ENCODE measurements at regions not wholly inside any gene's neighbourhood (a gene's known extent, or its start where the extent isn't known, plus 50 kb on each side); places are given as distances from the start of the nearest gene placed in this dataset.

GRCh38 chr1:95503278-95504030 lies 269.4 kb downstream of the RWDD3 start:
- Histone ChIP-seq H3K36me3 (ENCODE audit: control insufficient read depth, low read depth, low read length) (no peaks in the 10 kb centered on the region), H3K9me3 (ENCODE audit: control insufficient read depth, low read depth, low read length) (no peaks in the 10 kb centered on the region), H3K27me3 (ENCODE audit: control insufficient read depth, insufficient read depth, low read length) (no peaks in the 10 kb centered on the region), H3K9ac (ENCODE audit: low read length) (no peak overlapping the region), H3K4me3 (ENCODE audit: low read length) (no peak overlapping the region), H3K27ac (ENCODE audit: low read length) (no peak overlapping the region), H3K4me1 (ENCODE audit: control insufficient read depth, low read depth, low read length) (peaks cover 11% of the 10 kb centered on the region)

- H3K9ac ChIP-seq (ENCODE audit: low read length) = no peak overlapping the region
- no peaks in the 10 kb centered on the region for H3K27me3 ChIP-seq (ENCODE audit: control insufficient read depth, insufficient read depth, low read length)
- H3K4me1 ChIP-seq (ENCODE audit: control insufficient read depth, low read depth, low read length) = peaks cover 11% of the 10 kb centered on the region
- no peak overlapping the region for H3K4me3 ChIP-seq (ENCODE audit: low read length)
- H3K27ac ChIP-seq (ENCODE audit: low read length) = no peak overlapping the region
- no peaks in the 10 kb centered on the region for H3K9me3 ChIP-seq (ENCODE audit: control insufficient read depth, low read depth, low read length)
- no peaks in the 10 kb centered on the region for H3K36me3 ChIP-seq (ENCODE audit: control insufficient read depth, low read depth, low read length)
Observed at GRCh38 chr1:95504321-95504720, 270.3 kb downstream of the RWDD3 start.

- Histone ChIP-seq H3K27me3 (ENCODE audit: control insufficient read depth, insufficient read depth, low read length) (no peaks in the 10 kb centered on the region), H3K36me3 (ENCODE audit: control insufficient read depth, low read depth, low read length) (no peaks in the 10 kb centered on the region), H3K4me3 (ENCODE audit: low read length) (no peak overlapping the region), H3K27ac (ENCODE audit: low read length) (no peak overlapping the region), H3K4me1 (ENCODE audit: control insufficient read depth, low read depth, low read length) (peaks cover 31% of the 10 kb centered on the region), H3K9ac (ENCODE audit: low read length) (no peak overlapping the region), H3K9me3 (ENCODE audit: control insufficient read depth, low read depth, low read length) (no peaks in the 10 kb centered on the region)
Observed at GRCh38 chr1:95506736-95507414, 272.9 kb downstream of the RWDD3 start.

- Histone ChIP-seq H3K9me3 (ENCODE audit: control insufficient read depth, low read depth, low read length) (no peaks in the 10 kb centered on the region), H3K27ac (ENCODE audit: low read length) (no peak overlapping the region), H3K9ac (ENCODE audit: low read length) (no peak overlapping the region), H3K4me3 (ENCODE audit: low read length) (no peak overlapping the region), H3K36me3 (ENCODE audit: control insufficient read depth, low read depth, low read length) (no peaks in the 10 kb centered on the region), H3K27me3 (ENCODE audit: control insufficient read depth, insufficient read depth, low read length) (no peaks in the 10 kb centered on the region), H3K4me1 (ENCODE audit: control insufficient read depth, low read depth, low read length) (peaks cover 29% of the 10 kb centered on the region)
Observed at GRCh38 chr1:95509989-95510388, 276.0 kb downstream of the RWDD3 start.

GRCh38 chr1:95512925-95513324 lies 278.9 kb downstream of the RWDD3 start:
- Histone ChIP-seq H3K36me3 (ENCODE audit: control insufficient read depth, low read depth, low read length) (no peaks in the 10 kb centered on the region), H3K4me1 (ENCODE audit: control insufficient read depth, low read depth, low read length) (peaks cover 35% of the 10 kb centered on the region), H3K9ac (ENCODE audit: low read length) (no peak overlapping the region), H3K27ac (ENCODE audit: low read length) (no peak overlapping the region), H3K9me3 (ENCODE audit: control insufficient read depth, low read depth, low read length) (no peaks in the 10 kb centered on the region), H3K4me3 (ENCODE audit: low read length) (no peak overlapping the region), H3K27me3 (ENCODE audit: control insufficient read depth, insufficient read depth, low read length) (no peaks in the 10 kb centered on the region)

- H3K4me1 ChIP-seq (ENCODE audit: control insufficient read depth, low read depth, low read length) = peaks cover 22% of the 10 kb centered on the region
- H3K27me3 ChIP-seq (ENCODE audit: control insufficient read depth, insufficient read depth, low read length) = no peaks in the 10 kb centered on the region
- no peaks in the 10 kb centered on the region for H3K36me3 ChIP-seq (ENCODE audit: control insufficient read depth, low read depth, low read length)
- no peak overlapping the region for H3K9ac ChIP-seq (ENCODE audit: low read length)
- H3K27ac ChIP-seq (ENCODE audit: low read length) = no peak overlapping the region
- peak overlapping the region; percentile 16 for H3K4me3 ChIP-seq (ENCODE audit: low read length)
- peaks cover 7% of the 10 kb centered on the region for H3K9me3 ChIP-seq (ENCODE audit: control insufficient read depth, low read depth, low read length)
Observed at GRCh38 chr1:95517506-95517905, 283.5 kb downstream of the RWDD3 start.

GRCh38 chr1:95518310-95518709 lies 284.3 kb downstream of the RWDD3 start:
- H3K4me3 ChIP-seq (ENCODE audit: low read length) = peak overlapping the region; percentile 16
- peaks cover 7% of the 10 kb centered on the region for H3K9me3 ChIP-seq (ENCODE audit: control insufficient read depth, low read depth, low read length)

GRCh38 chr1:95520390-95520789 lies 286.4 kb downstream of the RWDD3 start:
- Histone ChIP-seq H3K36me3 (ENCODE audit: control insufficient read depth, low read depth, low read length) (no peaks in the 10 kb centered on the region), H3K27ac (ENCODE audit: low read length) (no peak overlapping the region), H3K9me3 (ENCODE audit: control insufficient read depth, low read depth, low read length) (peaks cover 9% of the 10 kb centered on the region), H3K4me1 (ENCODE audit: control insufficient read depth, low read depth, low read length) (peaks cover 22% of the 10 kb centered on the region), H3K4me3 (ENCODE audit: low read length) (no peak overlapping the region), H3K27me3 (ENCODE audit: control insufficient read depth, insufficient read depth, low read length) (no peaks in the 10 kb centered on the region), H3K9ac (ENCODE audit: low read length) (no peak overlapping the region)

More at GRCh38 chr1:95518310-95518709, 284.3 kb downstream of the RWDD3 start:
- no peak overlapping the region for H3K9ac ChIP-seq (ENCODE audit: low read length)
- no peaks in the 10 kb centered on the region for H3K27me3 ChIP-seq (ENCODE audit: control insufficient read depth, insufficient read depth, low read length)
- no peak overlapping the region for H3K27ac ChIP-seq (ENCODE audit: low read length)
- peaks cover 22% of the 10 kb centered on the region for H3K4me1 ChIP-seq (ENCODE audit: control insufficient read depth, low read depth, low read length)
- H3K36me3 ChIP-seq (ENCODE audit: control insufficient read depth, low read depth, low read length) = no peaks in the 10 kb centered on the region

- H3K9me3 ChIP-seq (ENCODE audit: control insufficient read depth, low read depth, low read length) = no peaks in the 10 kb centered on the region
- no peak overlapping the region for H3K27ac ChIP-seq (ENCODE audit: low read length)
- H3K36me3 ChIP-seq (ENCODE audit: control insufficient read depth, low read depth, low read length) = no peaks in the 10 kb centered on the region
- no peak overlapping the region for H3K9ac ChIP-seq (ENCODE audit: low read length)
- no peaks in the 10 kb centered on the region for H3K27me3 ChIP-seq (ENCODE audit: control insufficient read depth, insufficient read depth, low read length)
- H3K4me3 ChIP-seq (ENCODE audit: low read length) = no peak overlapping the region
- no peaks in the 10 kb centered on the region for H3K4me1 ChIP-seq (ENCODE audit: control insufficient read depth, low read depth, low read length)
Observed at GRCh38 chr1:95532335-95532734, 298.3 kb downstream of the RWDD3 start.

- Histone ChIP-seq H3K27me3 (ENCODE audit: control insufficient read depth, insufficient read depth, low read length) (no peaks in the 10 kb centered on the region), H3K4me1 (ENCODE audit: control insufficient read depth, low read depth, low read length) (no peaks in the 10 kb centered on the region), H3K9me3 (ENCODE audit: control insufficient read depth, low read depth, low read length) (no peaks in the 10 kb centered on the region), H3K27ac (ENCODE audit: low read length) (no peak overlapping the region), H3K9ac (ENCODE audit: low read length) (no peak overlapping the region), H3K36me3 (ENCODE audit: control insufficient read depth, low read depth, low read length) (no peaks in the 10 kb centered on the region), H3K4me3 (ENCODE audit: low read length) (no peak overlapping the region)
Observed at GRCh38 chr1:95534985-95535384, 301.0 kb downstream of the RWDD3 start.

GRCh38 chr1:95535614-95536013 lies 301.6 kb downstream of the RWDD3 start:
- Histone ChIP-seq H3K36me3 (ENCODE audit: control insufficient read depth, low read depth, low read length) (no peaks in the 10 kb centered on the region), H3K4me1 (ENCODE audit: control insufficient read depth, low read depth, low read length) (no peaks in the 10 kb centered on the region), H3K27ac (ENCODE audit: low read length) (no peak overlapping the region), H3K9ac (ENCODE audit: low read length) (no peak overlapping the region), H3K4me3 (ENCODE audit: low read length) (no peak overlapping the region), H3K9me3 (ENCODE audit: control insufficient read depth, low read depth, low read length) (no peaks in the 10 kb centered on the region), H3K27me3 (ENCODE audit: control insufficient read depth, insufficient read depth, low read length) (no peaks in the 10 kb centered on the region)

GRCh38 chr1:95536501-95536900 lies 302.5 kb downstream of the RWDD3 start:
- H3K36me3 ChIP-seq (ENCODE audit: control insufficient read depth, low read depth, low read length) = no peaks in the 10 kb centered on the region
- H3K27me3 ChIP-seq (ENCODE audit: control insufficient read depth, insufficient read depth, low read length) = no peaks in the 10 kb centered on the region
- H3K4me3 ChIP-seq (ENCODE audit: low read length) = no peak overlapping the region
- no peaks in the 10 kb centered on the region for H3K4me1 ChIP-seq (ENCODE audit: control insufficient read depth, low read depth, low read length)
- no peak overlapping the region for H3K9ac ChIP-seq (ENCODE audit: low read length)
- H3K9me3 ChIP-seq (ENCODE audit: control insufficient read depth, low read depth, low read length) = no peaks in the 10 kb centered on the region
- H3K27ac ChIP-seq (ENCODE audit: low read length) = no peak overlapping the region

All from iPS-18a (cell line).